ENCODE measurements at regions not wholly inside any gene's neighbourhood (a gene's known extent, or its start where the extent isn't known, plus 50 kb on each side); places are given as distances from the start of the nearest gene placed in this dataset.

GRCh38 chrX:117568238-117568637 lies 548.4 kb downstream of the KLHL13 start:
- no peak for TF ChIP-seq CTCF (IDR thresholded peaks at IDR 0.05)
- H3K27ac ChIP-seq: no peak overlapping the region
- no peak overlapping the region for H3K4me3 ChIP-seq
- intact Hi-C loops (cut with DNase I): no loop called here
- H3K36me3 ChIP-seq: no peaks in the 10 kb centered on the region
- H3K9me3 ChIP-seq: peaks cover 0 to 47% (median 9%) of the 10 kb centered on the region in 11 donors
- H3K27me3 ChIP-seq: no peaks in the 10 kb centered on the region
- DNase-seq (no peak), ATAC-seq (no peak)
- 64 to 66% methylated on average over 3 of the region's 3 CpGs for WGBS, 2 donors
- H3K4me1 ChIP-seq: no peaks in the 10 kb centered on the region

DNA sequence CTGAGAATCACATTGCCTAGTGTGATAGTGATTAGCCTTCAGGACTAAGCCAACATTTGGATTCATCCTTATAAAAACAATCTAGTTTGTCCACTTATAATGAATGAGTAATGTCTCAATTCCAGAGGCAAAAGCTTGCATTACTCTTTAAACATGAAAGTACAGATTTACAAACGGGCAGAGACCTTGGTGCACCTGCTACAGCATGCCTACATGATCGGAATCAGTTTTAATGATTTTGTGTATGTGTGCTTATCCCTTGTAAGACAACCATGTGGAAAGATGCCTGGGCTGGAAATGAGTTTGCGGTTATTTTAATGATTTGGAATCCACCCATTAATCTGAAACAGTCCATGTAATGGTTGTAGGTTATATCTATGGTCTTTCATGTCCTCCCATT lies 572.7 kb downstream of the KLHL13 start:
- H3K9me3 ChIP-seq: no peaks in the 10 kb centered on the region
- no peak for ATAC-seq
- no peak for TF ChIP-seq CTCF (IDR thresholded peaks at IDR 0.05)
- intact Hi-C loops (cut with DNase I): loop anchor here in 1 of 10 donors (5.0 kb wide), 1 partner anchor 1643 kb away; no protein-coding TSS in a partner anchor
- H3K36me3 ChIP-seq: no peaks in the 10 kb centered on the region
- no peak for DNase-seq
- H3K27me3 ChIP-seq: no peaks in the 10 kb centered on the region
- H3K4me3 ChIP-seq: no peak overlapping the region
- no peaks in the 10 kb centered on the region for H3K4me1 ChIP-seq
- WGBS, 2 donors: 73 to 75% methylated on average over 3 of the region's 3 CpGs
- H3K27ac ChIP-seq: no peak overlapping the region

DNA sequence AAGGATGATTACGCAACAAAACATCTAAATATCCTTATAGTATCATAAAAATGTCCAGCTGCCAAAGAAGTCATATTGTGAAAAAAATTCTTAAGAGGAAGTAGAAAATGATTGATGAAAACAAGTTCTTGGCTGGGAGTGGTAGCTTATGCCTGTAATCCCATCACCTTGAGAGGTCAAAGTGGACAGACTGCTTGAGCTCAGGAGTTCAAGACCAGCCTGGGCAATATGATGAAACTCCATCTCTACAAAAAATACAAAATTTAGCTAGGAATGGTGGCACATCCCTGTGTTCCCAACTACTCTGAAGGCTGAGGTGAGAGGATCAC lies 577.6 kb downstream of the KLHL13 start:
- DNase-seq: no peak
- Histone ChIP-seq H3K4me1 (no peaks in the 10 kb centered on the region), H3K27ac (no peak overlapping the region), H3K36me3 (no peaks in the 10 kb centered on the region), H3K4me3 (no peak overlapping the region), H3K9me3 (no peaks in the 10 kb centered on the region), H3K27me3 (no peaks in the 10 kb centered on the region)
- intact Hi-C loops (cut with DNase I): no loop called here
- ATAC-seq: no peak
- WGBS, 2 donors: 72 to 78% methylated on average over 1 of the region's 1 CpG
- TF ChIP-seq CTCF (IDR thresholded peaks at IDR 0.05): no peak

DNA sequence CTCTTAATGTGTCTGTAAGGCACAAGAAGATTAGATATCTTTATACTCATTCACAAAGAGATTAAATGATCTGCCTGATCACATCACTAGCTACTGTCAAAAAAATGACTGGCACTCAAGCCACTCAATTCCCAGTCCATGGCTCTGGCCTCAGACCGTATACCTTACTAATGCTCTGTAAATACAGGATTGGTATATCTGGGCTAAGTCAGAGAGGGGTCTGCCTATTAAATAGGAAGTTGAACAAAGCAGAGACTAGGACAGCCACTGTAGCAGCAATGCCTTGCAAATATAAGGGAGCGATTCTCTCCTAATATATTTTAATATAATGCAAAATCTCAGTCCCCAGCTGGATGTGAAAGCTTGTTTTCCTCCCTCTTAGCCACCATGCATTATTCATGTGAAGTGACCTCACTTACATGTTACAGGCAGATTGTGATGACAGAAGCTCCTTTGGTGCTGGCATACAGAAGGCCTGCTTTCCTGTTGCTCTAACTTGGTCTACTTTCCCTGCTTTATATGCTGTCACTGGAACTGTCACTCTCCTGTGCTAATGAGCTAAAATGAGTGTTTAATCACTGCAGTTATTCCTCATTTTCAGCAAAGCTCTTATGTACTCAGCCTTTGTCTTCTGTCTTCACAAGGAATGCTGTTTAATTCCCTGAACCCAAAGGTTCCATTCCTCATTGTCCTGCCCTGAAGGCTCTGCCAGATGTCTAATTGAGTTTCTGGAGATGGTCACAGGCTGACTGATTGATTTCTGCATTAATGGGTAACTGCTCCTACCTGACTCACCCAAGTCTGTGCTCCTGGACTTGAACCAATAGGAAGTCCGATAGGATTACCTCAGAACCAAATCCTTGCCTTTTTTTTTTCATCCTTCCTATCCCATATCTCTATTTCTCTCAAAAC lies 578.2 kb downstream of the KLHL13 start:
- H3K9me3 ChIP-seq: peaks cover 0 to 3% (median 0%) of the 10 kb centered on the region in 11 donors
- no peaks in the 10 kb centered on the region for H3K27me3 ChIP-seq
- no peak for TF ChIP-seq CTCF (IDR thresholded peaks at IDR 0.05)
- ATAC-seq (no peak), DNase-seq (no peak)
- intact Hi-C loops (cut with DNase I): no loop called here
- H3K36me3 ChIP-seq: no peaks in the 10 kb centered on the region
- H3K4me3 ChIP-seq: no peak overlapping the region
- 56 to 68% methylated on average over 3 of the region's 3 CpGs for WGBS, 2 donors
- H3K27ac ChIP-seq: no peak overlapping the region
- no peaks in the 10 kb centered on the region for H3K4me1 ChIP-seq
